HCEC 1CT (cell line): ENCODE measurements at regions not wholly inside any gene's neighbourhood (a gene's known extent, or its start where the extent isn't known, plus 50 kb on each side); places are given as distances from the start of the nearest gene placed in this dataset.

Experiments used
- DNase-seq: peaks from one replicate; pipeline ENCODE4 v3.0.0-alpha.2; 2017

- DNase-seq: no peak
These were observed 450.7 kb upstream of the NXPH2 start for GRCh38 chr2:139230881-139231280.

DNA sequence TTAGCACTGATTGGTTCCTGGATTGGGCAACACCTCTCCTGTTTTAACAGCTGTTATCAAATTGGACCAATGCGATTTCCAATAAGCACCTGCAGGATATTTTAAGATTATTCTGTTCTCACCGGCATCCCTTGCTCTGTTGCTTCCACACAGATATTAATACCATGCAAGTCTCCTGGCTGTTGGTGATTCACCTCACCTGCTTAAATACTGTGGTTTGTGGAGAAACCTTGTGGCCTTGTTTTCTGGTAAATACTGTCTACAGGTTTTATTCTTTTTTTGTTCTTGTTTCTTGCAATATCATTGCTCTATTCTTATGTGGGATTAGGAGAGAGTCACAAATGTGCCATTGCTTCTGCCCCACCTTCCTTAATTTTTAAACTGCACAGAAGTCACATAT lies 448.1 kb upstream of the NXPH2 start:
- no peak for DNase-seq

DNA sequence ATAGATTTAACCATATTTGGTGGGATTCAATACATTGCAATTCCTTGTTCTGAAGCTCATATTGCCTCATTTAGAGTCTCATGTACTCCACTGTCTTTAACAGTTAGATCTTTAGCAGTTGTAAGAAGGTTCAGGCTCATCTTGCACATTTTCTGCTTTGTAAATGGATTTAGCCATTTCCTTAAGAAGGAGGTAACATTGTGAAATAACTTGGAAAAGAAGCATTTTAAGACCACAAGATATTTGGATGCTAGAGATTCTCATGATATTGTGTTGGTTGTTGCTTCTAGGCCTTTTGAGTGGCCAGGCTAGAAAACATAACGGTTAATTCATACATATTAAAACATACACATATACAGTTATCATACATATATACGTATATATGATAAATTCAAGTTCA lies 445.8 kb upstream of the NXPH2 start:
- DNase-seq: no peak

DNA sequence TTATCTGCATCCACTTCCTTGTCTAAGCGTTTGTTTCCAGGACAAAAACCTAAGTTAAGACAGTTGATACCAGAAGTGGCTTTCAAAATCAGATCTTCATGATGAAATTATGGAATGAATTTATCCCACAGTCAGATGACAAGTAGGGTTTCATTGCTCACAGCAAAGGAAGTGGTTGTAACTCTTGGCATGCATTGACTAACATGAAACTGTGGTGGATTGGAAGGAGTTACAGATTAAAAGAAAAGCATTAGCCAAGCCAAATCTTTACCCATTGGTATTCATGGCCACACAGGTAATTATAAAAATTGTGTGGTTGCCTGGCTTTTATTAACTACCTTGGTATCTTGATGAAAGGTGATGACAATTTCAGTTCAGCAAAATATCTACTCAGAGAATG lies 438.0 kb upstream of the NXPH2 start:
- DNase-seq: no peak

DNA sequence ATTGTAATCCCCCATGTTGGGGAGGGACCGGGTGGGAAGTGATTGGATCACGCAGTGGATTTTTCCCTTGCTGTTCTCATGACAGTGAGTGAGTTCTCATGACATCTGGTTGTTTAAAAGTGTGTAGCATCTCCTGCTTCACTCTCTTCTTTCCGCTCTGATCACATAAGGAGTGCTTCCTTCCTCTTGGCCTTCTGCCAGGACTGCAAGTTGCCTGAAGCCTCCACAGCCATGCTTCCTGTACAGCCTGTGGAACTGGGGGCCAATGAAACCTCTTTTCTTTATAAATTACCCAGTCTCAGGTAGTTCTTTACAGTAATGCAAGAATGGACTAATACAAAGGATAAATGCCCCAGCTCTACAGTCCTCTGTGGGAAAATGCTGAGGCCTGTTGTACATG lies 437.5 kb upstream of the NXPH2 start:
- no peak for DNase-seq

- DNase-seq: no peak
These were observed 436.2 kb upstream of the NXPH2 start for GRCh38 chr2:139216435-139216834.

- no peak for DNase-seq
These were observed 434.6 kb upstream of the NXPH2 start for GRCh38 chr2:139214801-139215200.

DNA sequence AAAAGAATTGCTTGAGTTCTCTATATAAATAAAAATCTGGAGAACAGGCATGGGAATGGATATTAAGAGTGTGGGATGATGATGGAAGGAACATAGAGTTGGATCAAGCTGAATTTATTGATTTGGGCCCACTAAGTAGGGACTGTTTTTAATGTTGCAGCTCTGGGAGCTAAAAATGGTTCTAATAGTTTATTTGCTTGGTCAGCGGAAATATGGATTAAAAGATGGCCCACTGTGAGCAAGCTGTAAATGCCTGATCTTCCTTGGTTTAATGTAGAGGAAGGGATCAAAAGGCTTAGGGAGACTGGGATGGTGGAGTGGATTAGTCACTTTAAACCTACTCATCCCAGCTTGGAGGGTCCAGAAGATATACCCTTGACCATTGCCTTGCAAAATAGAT lies 429.4 kb upstream of the NXPH2 start:
- DNase-seq: no peak

- no peak for DNase-seq
These were observed 421.3 kb upstream of the NXPH2 start for GRCh38 chr2:139201516-139201915.

- DNase-seq: no peak
These were observed 416.6 kb upstream of the NXPH2 start for GRCh38 chr2:139196754-139197153.

DNA sequence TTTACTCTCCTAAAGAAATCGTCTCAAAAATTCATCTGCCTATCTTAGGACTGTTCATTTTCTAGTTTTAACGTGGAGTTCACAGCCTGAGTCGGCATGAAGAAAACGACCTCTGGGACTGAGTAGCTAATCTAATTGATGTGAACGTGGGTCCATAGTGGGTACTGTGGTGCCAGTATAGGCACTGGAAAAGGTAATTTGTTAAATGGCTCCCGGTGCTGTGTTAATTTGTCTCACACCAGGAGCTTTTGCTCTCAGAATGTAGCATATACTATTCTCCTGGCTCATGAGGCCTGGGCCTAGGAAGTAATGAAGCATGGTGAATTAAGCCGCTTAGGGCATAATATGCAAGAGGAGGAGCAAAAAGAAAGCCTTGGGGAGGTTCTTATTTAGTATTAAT lies 414.4 kb upstream of the NXPH2 start:
- DNase-seq: no peak

- no peak for DNase-seq
These were observed 396.9 kb upstream of the NXPH2 start for GRCh38 chr2:139177041-139177440.

DNA sequence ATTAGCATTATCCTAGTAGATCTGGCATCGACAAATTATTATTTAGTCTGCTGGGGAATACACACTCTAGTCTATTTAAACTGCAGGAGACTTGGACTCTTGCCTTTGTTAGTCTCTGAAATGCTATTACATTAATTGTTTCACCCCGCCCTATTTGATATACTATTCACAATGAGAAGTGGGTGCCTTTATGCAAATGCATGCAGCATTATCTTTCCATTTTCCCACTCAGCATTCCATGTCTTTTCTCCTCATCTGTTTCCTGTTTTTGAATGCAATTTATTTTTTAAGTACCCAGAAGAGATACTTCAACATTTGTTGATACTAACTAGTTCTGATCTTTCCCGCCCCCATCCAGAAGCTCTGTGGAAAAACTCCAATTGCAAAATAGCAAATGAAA lies 395.3 kb upstream of the NXPH2 start:
- no peak for DNase-seq

- no peak for DNase-seq
These were observed 390.2 kb upstream of the NXPH2 start for GRCh38 chr2:139170406-139170805.

DNA sequence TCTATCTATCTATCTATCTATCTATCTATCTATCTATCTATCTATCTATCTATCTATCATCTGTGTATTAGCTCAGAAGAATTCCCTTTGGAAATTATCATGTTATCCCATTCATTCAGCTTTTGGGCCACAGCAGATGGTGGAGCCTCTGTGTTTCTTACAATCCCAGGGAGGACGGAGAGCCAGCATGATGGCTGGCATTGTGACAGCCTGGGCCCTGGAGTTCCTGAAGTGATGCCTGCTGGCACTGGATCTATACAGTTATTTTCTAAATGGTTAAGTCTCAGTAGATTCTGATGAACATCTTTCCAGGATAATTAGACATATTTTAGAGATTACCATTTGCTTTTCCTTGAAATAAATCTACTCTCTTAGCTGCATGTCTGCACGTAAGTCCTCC lies 385.4 kb upstream of the NXPH2 start:
- DNase-seq: no peak

- no peak for DNase-seq
These were observed 384.9 kb upstream of the NXPH2 start for GRCh38 chr2:139165041-139165440.

- no peak for DNase-seq
These were observed 382.8 kb upstream of the NXPH2 start for GRCh38 chr2:139162957-139163356.

DNA sequence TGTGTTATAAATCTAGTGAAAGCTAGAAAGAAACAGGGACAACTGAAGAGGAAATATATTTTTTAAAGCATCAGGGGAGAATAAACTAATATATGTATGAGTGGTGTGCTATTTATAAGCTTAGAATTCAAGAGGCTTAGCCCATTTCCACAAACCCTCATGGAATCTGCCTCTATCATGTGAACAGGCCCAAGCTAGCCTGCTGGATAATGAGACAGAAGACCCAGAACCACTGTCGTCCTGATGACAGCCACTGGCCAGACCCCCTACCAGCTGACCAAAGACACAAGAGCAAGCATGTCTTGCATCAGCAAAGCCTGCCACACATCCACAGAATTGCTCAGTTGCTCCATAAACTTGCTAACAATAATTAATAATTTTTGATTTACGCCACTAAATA lies 382.3 kb upstream of the NXPH2 start:
- DNase-seq: no peak

- no peak for DNase-seq
These were observed 380.6 kb upstream of the NXPH2 start for GRCh38 chr2:139160836-139161235.

- DNase-seq: no peak
These were observed 379.0 kb upstream of the NXPH2 start for GRCh38 chr2:139159177-139159576.

GRCh38 chr2:139156730-139157129 lies 376.5 kb upstream of the NXPH2 start:
- no peak for DNase-seq

DNA sequence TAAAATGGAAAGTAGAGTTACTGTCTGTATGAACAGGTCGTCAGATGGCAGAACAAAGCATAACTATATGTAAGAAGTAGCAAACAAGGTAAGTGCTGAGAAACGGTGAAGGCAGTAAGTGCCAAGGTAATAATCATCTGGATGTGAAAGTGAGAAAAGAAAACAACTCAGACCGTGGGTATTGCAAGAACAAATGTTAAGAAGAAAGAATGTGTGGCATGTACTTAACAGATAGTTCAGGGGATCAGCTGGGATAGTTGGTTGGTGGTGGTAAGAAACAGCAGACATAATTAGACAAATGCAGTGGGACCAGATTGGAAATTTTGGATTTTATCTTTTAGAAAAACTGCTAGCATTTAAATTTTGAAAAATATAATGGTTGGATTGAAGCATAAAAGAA lies 375.8 kb upstream of the NXPH2 start:
- DNase-seq: no peak

GRCh38 chr2:139142252-139142880 lies 362.2 kb upstream of the NXPH2 start:
- DNase-seq: no peak

GRCh38 chr2:139124271-139124670 lies 344.1 kb upstream of the NXPH2 start:
- DNase-seq: no peak

- DNase-seq: no peak
These were observed 343.6 kb upstream of the NXPH2 start for GRCh38 chr2:139123795-139124194.

- peak; percentile 15 for DNase-seq
These were observed 342.5 kb upstream of the NXPH2 start for GRCh38 chr2:139122711-139123158.
